Left lobe of liver (tissue), 2 donors: ENCODE measurements at regions not wholly inside any gene's neighbourhood (a gene's known extent, or its start where the extent isn't known, plus 50 kb on each side); places are given as distances from the start of the nearest gene placed in this dataset.

Experiments
- ATAC-seq: fragments of 200-7000 bp; cut with Tn5 transposase; one replicate; pipeline ENCODE4 v1.9.1; 2020; ENCODE audit warnings: mild to moderate bottlenecking, moderate library complexity
- DNase-seq: peaks from one replicate; pipeline ENCODE4 v3.0.0-alpha.2; 2020; ENCODE audit warnings: low spot score
- donor health status: DM: no; HTN: no; CAD: no; lungs with moderate emphysema.
- donor health status: DM: no; HTN: yes; CAD: no.

- ATAC-seq (no peak), DNase-seq (no peak)
Measured at GRCh38 chr9:86893811-86894490, 53.4 kb downstream of the GAS1 start.

DNA sequence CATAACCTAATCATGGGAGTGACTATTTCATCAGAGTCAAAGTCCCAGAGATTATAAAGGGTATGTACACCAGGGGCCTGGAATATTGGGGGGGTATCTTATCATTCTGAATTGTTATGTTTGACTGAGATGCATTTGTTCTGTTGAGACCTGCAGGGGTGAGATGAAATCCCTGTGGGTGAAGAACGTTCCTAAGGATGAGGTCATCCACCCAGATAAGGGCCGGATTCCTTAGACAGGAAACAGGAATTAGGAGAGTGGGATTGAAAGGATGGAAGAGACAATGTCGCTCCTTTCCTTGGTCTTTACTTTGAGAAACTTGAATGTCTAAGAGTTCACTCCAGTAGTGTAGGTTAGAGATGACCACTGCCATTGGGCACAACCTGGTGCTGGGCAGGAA lies 54.7 kb downstream of the GAS1 start:
- no peak for ATAC-seq
- DNase-seq: no peak

DNA sequence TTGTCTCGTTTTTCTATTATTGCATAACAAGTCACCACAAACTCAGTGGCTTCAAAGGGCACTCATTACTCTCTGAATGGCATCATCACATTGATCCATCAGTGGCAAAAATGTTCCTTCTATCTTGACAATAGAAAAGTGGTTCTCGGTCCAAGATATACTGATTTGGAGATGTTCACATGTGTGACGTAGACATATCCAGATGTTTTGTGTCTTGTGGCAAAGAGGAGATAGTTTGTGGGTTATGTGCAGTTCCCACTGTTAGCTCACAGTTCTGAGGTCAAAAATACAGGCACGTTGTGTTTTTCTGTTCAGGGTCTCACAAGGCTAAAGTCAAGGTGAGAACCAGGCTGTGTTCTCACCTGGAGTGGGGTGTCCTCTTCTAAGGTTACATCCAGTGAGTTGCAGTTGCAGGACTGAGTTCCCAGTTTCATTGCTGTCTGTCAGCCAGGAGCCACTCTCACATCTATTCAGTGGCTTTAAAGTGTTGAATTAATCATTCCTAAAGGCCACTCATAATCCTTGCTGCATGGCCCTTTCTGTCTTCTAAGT lies 55.3 kb downstream of the GAS1 start:
- DNase-seq: no peak
- ATAC-seq: no peak

GRCh38 chr9:86891091-86891490 lies 56.2 kb downstream of the GAS1 start:
- DNase-seq: no peak
- ATAC-seq: no peak

DNA sequence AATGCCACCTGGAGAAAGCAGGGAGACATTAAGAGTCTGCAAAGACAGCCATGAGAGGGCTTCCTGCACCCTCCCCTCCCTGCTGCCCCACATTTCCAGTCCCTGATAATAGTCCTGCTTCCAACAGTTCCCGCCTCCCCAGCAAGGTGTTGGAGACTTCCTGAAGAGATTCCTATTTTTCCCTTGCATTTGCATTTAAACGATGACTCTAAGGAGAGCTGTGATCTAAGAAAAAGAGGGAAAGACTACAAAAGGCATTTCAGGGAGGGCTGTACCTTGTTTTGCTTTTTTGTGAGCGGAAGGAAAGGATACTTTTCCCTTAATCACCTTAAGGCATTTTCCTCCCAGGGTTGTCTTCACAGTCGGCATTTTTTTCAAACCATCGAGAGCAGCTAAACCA lies 62.1 kb downstream of the GAS1 start:
- DNase-seq (no peak), ATAC-seq (no peak)

DNA sequence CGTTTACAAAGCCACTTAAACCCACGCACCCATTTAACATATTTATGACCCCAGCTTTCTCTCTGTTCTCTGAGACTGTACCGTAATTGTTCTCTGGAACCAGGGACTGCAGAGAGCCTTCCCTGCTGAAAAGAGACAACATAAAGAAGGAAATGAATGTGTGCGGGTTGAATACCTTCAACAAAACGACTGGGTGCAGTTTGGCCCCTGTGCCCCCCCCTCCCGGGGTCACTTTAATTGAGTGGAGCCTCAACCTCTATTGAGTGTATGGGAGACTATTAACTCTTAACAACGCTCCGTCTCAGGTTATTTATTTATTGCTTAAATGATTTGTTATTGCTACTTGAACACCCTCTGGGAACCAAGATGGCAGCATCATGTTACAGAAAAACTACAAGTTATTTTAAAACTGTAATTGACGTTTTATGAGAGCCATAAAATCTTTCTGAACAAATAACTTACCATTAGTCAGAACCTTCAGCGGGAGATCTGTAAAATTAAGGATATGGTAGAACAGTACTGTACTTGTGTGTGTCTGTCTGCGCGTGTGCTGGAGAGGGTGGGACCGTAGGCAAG lies 70.6 kb downstream of the GAS1 start:
- no peak for DNase-seq
- ATAC-seq: no peak

GRCh38 chr9:86868616-86869015 lies 78.7 kb downstream of the GAS1 start:
- DNase-seq (no peak), ATAC-seq (no peak)

DNA sequence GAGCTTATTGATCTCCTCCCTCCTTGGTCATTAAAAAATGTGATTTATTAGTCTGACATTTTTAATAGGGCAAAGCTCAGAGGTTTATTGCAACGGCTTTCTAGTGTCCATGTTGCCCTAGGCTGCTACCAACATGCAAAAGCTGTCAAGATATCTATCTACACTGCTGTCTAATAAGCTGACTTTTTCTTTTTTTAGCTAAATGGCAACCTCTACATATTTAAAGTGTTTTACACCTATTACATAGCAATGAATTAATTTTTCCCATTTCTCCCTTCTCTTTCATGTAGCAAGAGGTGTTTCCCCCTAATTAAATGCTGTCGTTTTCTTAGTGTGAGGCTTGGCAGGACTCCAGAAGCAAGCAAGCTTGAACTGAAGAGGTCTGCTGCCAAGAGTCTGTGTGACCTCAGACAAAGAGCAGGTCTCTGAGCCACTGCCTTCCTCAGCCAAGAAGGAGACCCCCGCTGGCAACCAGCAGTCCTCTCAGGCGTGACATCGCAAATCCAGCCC lies 79.4 kb downstream of the GAS1 start:
- DNase-seq (no peak), ATAC-seq (no peak)

DNA sequence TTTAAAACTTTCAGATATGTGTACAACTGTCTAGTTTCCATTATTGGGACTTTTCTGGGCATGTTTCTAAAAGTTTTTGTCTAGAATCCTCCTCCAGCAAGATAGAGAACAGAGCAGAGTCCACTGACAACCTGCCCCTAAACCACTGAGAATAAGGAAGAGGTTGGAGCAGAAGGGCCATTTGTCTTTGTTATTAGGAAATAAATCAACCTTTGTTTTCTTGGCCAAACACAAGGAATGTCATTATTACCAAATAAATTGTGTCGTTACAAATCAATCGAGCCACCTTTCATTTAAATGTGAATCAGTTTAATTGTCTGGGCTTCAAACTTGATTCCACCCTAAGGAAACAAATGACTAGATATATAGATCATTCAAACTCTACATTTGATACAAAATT lies 81.4 kb downstream of the GAS1 start:
- DNase-seq (no peak), ATAC-seq (no peak)

- no peak for ATAC-seq
- DNase-seq: no peak
Measured at GRCh38 chr9:86860006-86860405, 87.3 kb downstream of the GAS1 start.

GRCh38 chr9:86859056-86859455 lies 88.2 kb downstream of the GAS1 start:
- no peak for ATAC-seq
- no peak for DNase-seq

DNA sequence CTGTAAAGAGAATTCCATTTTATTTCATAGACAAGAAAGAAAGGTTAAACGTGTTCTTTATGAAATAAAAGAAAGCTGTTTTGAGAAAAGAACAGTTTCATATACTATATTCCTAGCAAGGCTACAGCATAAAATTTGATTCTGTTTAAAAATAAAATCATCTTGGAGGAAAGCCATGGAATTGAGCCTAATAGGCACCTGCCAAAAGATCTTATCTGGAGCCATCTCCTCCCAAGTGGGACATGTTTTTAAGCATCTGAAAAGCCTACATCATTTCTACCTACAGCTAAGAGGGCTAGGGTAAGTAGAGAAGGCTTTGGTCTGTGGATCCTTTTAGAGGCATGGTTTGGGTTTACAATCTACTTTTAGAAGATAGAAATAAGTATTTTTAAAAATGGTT lies 89.3 kb downstream of the GAS1 start:
- no peak for DNase-seq
- no peak for ATAC-seq

- no peak for DNase-seq
- ATAC-seq: no peak
Measured at GRCh38 chr9:86856259-86856658, 91.0 kb downstream of the GAS1 start.

- DNase-seq (peak; percentile 65), ATAC-seq (peak; percentile 99)
Measured at GRCh38 chr9:86854898-86855523, 92.3 kb downstream of the GAS1 start.

DNA sequence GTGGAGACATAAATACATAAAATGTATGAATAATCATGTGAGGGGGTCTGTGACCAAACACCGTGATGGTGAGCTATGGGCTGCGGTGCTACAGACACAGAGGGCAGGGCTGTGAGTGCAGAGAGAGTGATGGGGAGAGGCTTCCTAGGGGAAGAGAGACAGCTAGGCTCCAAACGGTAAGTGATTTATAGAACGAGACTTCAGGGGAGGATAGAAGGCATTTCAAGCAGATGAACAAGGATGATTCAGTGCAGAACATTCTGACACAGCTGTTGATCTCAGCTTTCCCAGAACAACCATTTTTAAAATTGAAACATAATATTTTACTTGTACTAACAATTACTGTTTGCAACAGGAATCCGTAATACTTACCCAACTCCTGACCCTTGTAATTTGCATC lies 100.7 kb downstream of the GAS1 start:
- DNase-seq: no peak

GRCh38 chr9:86843206-86843605 lies 104.1 kb downstream of the GAS1 start:
- no peak for DNase-seq

More for the DNA sequence above, 100.7 kb downstream of the GAS1 start:
- ATAC-seq: no peak

DNA sequence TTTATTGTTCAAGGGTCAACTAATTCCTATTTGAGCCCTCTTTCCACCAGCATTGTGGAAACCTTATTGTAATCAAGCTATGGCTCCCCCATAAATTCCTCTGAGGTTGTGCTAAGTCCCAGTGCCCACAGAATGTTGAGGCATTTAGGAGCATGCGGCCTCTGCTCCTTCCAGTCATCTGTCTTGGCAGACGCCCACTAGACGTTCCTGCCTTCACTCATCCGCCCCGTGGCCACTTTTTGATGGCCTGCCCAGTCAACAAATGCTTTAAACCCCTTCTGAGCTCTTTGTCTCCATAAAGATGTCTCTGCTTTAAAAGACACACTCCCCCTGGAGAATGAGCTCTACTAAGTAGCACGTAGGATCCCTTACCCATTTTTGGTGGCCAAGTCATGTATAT lies 104.7 kb downstream of the GAS1 start:
- no peak for ATAC-seq
- DNase-seq: no peak

More at GRCh38 chr9:86843206-86843605, 104.1 kb downstream of the GAS1 start:
- ATAC-seq: no peak

GRCh38 chr9:86839522-86839921 lies 107.8 kb downstream of the GAS1 start:
- no peak for ATAC-seq
- DNase-seq: no peak

GRCh38 chr9:86838519-86839497 lies 108.5 kb downstream of the GAS1 start:
- DNase-seq (no peak), ATAC-seq (no peak)

GRCh38 chr9:86837345-86837744 lies 110.0 kb downstream of the GAS1 start:
- no peak for DNase-seq
- no peak for ATAC-seq

DNA sequence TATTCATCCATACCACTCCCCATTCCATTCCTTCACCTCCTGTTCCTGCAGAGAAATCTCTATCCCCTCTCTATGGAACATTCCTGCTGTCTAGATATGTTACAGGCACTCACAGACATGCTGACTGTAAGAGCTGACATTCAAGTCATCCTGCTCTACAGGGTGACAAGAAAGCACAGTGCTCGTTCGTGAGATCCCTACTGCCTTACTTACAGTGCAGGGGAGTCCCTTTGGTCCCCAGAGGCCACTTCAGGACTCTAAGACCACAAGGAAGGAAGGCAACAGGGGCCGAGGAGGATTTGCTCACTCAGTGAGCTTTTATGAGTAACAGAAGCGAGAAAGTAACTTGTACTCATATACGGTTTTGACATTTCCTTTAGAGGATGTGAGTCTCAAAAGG lies 110.5 kb downstream of the GAS1 start:
- ATAC-seq: no peak
- no peak for DNase-seq
